ENCODE measurements at regions not wholly inside any gene's neighbourhood (a gene's known extent, or its start where the extent isn't known, plus 50 kb on each side); places are given as distances from the start of the nearest gene placed in this dataset.

GRCh38 chr11:92484570-92484969 is 260.0 kb downstream of the FAT3 start:
- ATAC-seq (ENCODE audit: insufficient read depth, low read depth) (no peak), DNase-seq (no peak)
- Histone ChIP-seq H4K20me1 (ENCODE audit: insufficient read depth, low read length) (no peaks in the 10 kb centered on the region), H3K9ac (ENCODE audit: low read depth, low read length) (no peak overlapping the region), H3K4me1 (ENCODE audit: insufficient read depth, low read length) (no peaks in the 10 kb centered on the region), H3K27ac (ENCODE audit: low read length) (no peak overlapping the region), H3K27me3 (ENCODE audit: insufficient read depth, low read length, poor library complexity) (no peaks in the 10 kb centered on the region), H2AFZ (ENCODE audit: low read depth, low read length) (no peak overlapping the region), H3K36me3 (ENCODE audit: insufficient read depth, low read length) (no peaks in the 10 kb centered on the region), H3K4me2 (ENCODE audit: insufficient read depth, low read length) (no peak overlapping the region), H3K79me2 (ENCODE audit: insufficient read depth, low read length) (no peaks in the 10 kb centered on the region), H3K9me3 (ENCODE audit: insufficient read depth, low read length, severe bottlenecking) (no peaks in the 10 kb centered on the region), H3K4me3 (ENCODE audit: low read depth in 1 of 2, low read length in 2 of 2) (no peak overlapping the region)
- TF ChIP-seq, protein P1, sequence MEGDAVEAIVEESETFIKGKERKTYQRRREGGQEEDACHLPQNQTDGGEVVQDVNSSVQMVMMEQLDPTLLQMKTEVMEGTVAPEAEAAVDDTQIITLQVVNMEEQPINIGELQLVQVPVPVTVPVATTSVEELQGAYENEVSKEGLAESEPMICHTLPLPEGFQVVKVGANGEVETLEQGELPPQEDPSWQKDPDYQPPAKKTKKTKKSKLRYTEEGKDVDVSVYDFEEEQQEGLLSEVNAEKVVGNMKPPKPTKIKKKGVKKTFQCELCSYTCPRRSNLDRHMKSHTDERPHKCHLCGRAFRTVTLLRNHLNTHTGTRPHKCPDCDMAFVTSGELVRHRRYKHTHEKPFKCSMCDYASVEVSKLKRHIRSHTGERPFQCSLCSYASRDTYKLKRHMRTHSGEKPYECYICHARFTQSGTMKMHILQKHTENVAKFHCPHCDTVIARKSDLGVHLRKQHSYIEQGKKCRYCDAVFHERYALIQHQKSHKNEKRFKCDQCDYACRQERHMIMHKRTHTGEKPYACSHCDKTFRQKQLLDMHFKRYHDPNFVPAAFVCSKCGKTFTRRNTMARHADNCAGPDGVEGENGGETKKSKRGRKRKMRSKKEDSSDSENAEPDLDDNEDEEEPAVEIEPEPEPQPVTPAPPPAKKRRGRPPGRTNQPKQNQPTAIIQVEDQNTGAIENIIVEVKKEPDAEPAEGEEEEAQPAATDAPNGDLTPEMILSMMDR (IDR thresholded peaks at IDR 0.05; ENCODE audit: borderline replicate concordance, extremely low read depth, low read length, poor library complexity, severe bottlenecking): no peak
- TF ChIP-seq EZH2 (IDR thresholded peaks at IDR 0.05; ENCODE audit: borderline replicate concordance, low read depth, low read length, severe bottlenecking): no peak

DNA sequence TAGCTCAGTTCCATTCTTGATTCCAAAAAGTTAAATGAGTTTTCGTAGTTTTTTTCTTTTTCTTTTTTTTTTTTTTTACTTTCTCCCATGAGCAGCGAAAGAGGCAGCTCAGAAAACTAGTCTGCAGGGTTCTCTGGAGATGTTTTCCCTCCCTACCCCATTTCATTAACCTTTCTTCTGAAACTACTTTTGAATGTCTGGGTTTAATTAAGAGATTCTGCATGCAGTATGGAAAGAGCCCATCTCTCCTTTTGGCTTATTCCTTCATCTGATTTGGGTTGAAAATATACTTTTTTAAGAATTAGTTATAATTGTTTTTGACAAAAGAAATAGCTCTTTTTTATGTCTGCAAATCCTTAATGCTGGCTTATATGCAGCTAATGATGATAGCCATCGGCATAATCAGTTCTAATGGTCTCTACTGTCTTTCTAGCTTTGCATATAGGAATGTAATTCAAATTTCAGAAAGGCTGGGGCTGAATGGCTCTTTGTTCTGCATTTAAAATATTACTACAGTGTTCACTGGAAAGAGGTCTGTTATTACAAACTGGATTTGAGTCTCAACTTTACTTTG is 265.3 kb downstream of the FAT3 start:
- no peak for DNase-seq
- Histone ChIP-seq H3K79me2 (ENCODE audit: insufficient read depth, low read length) (no peaks in the 10 kb centered on the region), H3K9ac (ENCODE audit: low read depth, low read length) (no peak overlapping the region), H3K27ac (ENCODE audit: low read length) (no peak overlapping the region), H2AFZ (ENCODE audit: low read depth, low read length) (no peak overlapping the region), H3K4me2 (ENCODE audit: insufficient read depth, low read length) (no peak overlapping the region), H3K36me3 (ENCODE audit: insufficient read depth, low read length) (no peaks in the 10 kb centered on the region), H4K20me1 (ENCODE audit: insufficient read depth, low read length) (no peaks in the 10 kb centered on the region), H3K4me3 (ENCODE audit: low read depth in 1 of 2, low read length in 2 of 2) (no peak overlapping the region), H3K27me3 (ENCODE audit: insufficient read depth, low read length, poor library complexity) (no peaks in the 10 kb centered on the region), H3K4me1 (ENCODE audit: insufficient read depth, low read length) (no peaks in the 10 kb centered on the region), H3K9me3 (ENCODE audit: insufficient read depth, low read length, severe bottlenecking) (no peaks in the 10 kb centered on the region)
- TF ChIP-seq, protein P1 (IDR thresholded peaks at IDR 0.05; ENCODE audit: borderline replicate concordance, extremely low read depth, low read length, poor library complexity, severe bottlenecking): no peak
- no peak for TF ChIP-seq EZH2 (IDR thresholded peaks at IDR 0.05; ENCODE audit: borderline replicate concordance, low read depth, low read length, severe bottlenecking)
- ATAC-seq (ENCODE audit: insufficient read depth, low read depth): no peak

DNA sequence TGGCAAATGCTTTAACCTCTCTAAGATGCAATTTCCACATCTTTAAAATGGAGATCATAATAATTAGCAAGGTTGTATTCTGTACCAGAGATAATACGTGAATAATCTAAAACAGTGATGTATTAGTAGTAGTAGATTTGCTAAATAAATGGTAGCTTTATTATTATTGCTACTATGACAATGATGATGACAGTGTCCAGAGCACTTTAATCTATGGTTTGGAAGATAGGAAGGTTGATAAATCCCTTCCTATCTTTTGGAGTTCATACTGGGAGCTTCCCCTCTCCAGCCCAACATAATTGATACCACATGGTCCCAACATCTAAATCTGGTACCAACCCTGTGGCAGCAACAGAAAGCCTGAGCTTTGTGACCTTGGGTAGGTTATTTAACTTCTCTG is 267.8 kb downstream of the FAT3 start:
- no peaks in the 10 kb centered on the region for H3K9me3 ChIP-seq (ENCODE audit: insufficient read depth, low read length, severe bottlenecking)
- TF ChIP-seq EZH2 (IDR thresholded peaks at IDR 0.05; ENCODE audit: borderline replicate concordance, low read depth, low read length, severe bottlenecking): no peak
- TF ChIP-seq, protein P1 (IDR thresholded peaks at IDR 0.05; ENCODE audit: borderline replicate concordance, extremely low read depth, low read length, poor library complexity, severe bottlenecking): no peak
- H3K27ac ChIP-seq (ENCODE audit: low read length): no peak overlapping the region
- ATAC-seq (ENCODE audit: insufficient read depth, low read depth): no peak
- H3K9ac ChIP-seq (ENCODE audit: low read depth, low read length): no peak overlapping the region
- H3K4me2 ChIP-seq (ENCODE audit: insufficient read depth, low read length): no peak overlapping the region
- no peak overlapping the region for H3K4me3 ChIP-seq (ENCODE audit: low read depth in 1 of 2, low read length in 2 of 2)
- no peaks in the 10 kb centered on the region for H3K27me3 ChIP-seq (ENCODE audit: insufficient read depth, low read length, poor library complexity)
- H3K4me1 ChIP-seq (ENCODE audit: insufficient read depth, low read length): no peaks in the 10 kb centered on the region
- H2AFZ ChIP-seq (ENCODE audit: low read depth, low read length): no peak overlapping the region
- DNase-seq: no peak
- H3K79me2 ChIP-seq (ENCODE audit: insufficient read depth, low read length): no peaks in the 10 kb centered on the region
- no peaks in the 10 kb centered on the region for H3K36me3 ChIP-seq (ENCODE audit: insufficient read depth, low read length)
- H4K20me1 ChIP-seq (ENCODE audit: insufficient read depth, low read length): no peaks in the 10 kb centered on the region
